HepG2 (cell line): ENCODE measurements at regions not wholly inside any gene's neighbourhood (a gene's known extent, or its start where the extent isn't known, plus 50 kb on each side); places are given as distances from the start of the nearest gene placed in this dataset.

ENCODE experiments used
- ATAC-seq: fragments of 200-7000 bp; cut with Tn5 transposase; 3 replicates; pipeline ENCODE4 v1.9.1; 2020; ENCODE audit warnings: mild to moderate bottlenecking, moderate library complexity
- BruUV-seq: library from RNA; stranded (reverse); fragments of 400-500 nt; replicated peaks from 2 replicates; lab custom pipeline; 2021; lab: Mats Ljungman, UMichigan
- CTCF ChIA-PET: fragments of 300-600 bp; formaldehyde crosslinking; extraction: SDS; loops from one replicate; lab custom pipeline; 2021; ENCODE audit warnings: low total read pairs, inconsistent platforms, low intra/inter-chr PET ratio; lab: Yijun Ruan, JAX
- POLR2A ChIA-PET: fragments of 350-600 bp; sonication (Branson Sonifier 250); formaldehyde crosslinking; loops from one replicate; lab custom pipeline; 2020; ENCODE audit warnings: antibody characterized with exemption, inconsistent platforms; lab: Yijun Ruan, JAX
- DNase-seq: peaks from one replicate; pipeline ENCODE4 v3.0.0-alpha.2; 2015; ENCODE audit warnings: low spot score
- FAIRE-seq: peaks from 3 replicates; lab custom pipeline; 2011; peaks lifted over from hg19 to GRCh38; lab: Jason Lieb, UNC
- H2AFZ ChIP-seq: one replicate; pipeline ENCODE4 v1.6.1; 2011; ENCODE audit warnings: low read length, inconsistent platforms
- H3K27ac ChIP-seq: fragments of 300-600 bp; 3 replicates; pipeline ENCODE4 v1.8.0; 2011; ENCODE audit warnings: mixed run types, mild to moderate bottlenecking, mixed read lengths, low read length, inconsistent platforms; ENCODE audit not compliant: insufficient read depth; ENCODE audit errors: extremely low read length
- H3K27me3 ChIP-seq, 2 experiments: fragments of 200-600 bp in 1 of 2; 2 replicates in 1 of 2; 3 replicates in 1 of 2; pipeline versions ENCODE4 v1.6.0 to v1.8.0; 2011; ENCODE audit warnings: low read length in 2 of 2, mild to moderate bottlenecking in 2 of 2, moderate library complexity in 2 of 2, inconsistent platforms in 1 of 2; ENCODE audit not compliant: insufficient read depth in 2 of 2, control insufficient read depth in 1 of 2
- H3K36me3 ChIP-seq, 2 experiments: fragments of 200-600 bp in 1 of 2; replicated peaks in 1 of 2; 2 replicates in 1 of 2; 3 replicates in 1 of 2; pipeline versions ENCODE4 v1.5.1 to v1.8.0; 2011; ENCODE audit warnings: low read length in 2 of 2, inconsistent platforms in 1 of 2; ENCODE audit not compliant: insufficient read depth in 2 of 2, control insufficient read depth in 1 of 2
- H3K4me1 ChIP-seq: 2 replicates; pipeline ENCODE4 v1.5.1; 2012; ENCODE audit warnings: low read length, inconsistent platforms; ENCODE audit not compliant: insufficient read depth
- H3K4me2 ChIP-seq: 2 replicates; pipeline ENCODE4 v1.6.0; 2011; ENCODE audit warnings: low read depth, low read length, inconsistent platforms
- H3K4me3 ChIP-seq, 3 experiments: fragments of 200-600 bp in 1 of 3; sonication (generic), shearing (Covaris generic) in 1 of 3; replicated peaks in 1 of 3; 2 replicates each; pipeline ENCODE4 v1.5.1; 2011 to 2016; ENCODE audit warnings: low read length in 3 of 3, inconsistent platforms in 2 of 3, low read depth in 2 of 3, mild to moderate bottlenecking in 2 of 3, control low read depth in 1 of 3, mixed read lengths in 1 of 3; ENCODE audit not compliant: insufficient read depth in 1 of 3
- H3K79me2 ChIP-seq: one replicate; pipeline ENCODE4 v1.6.1; 2011; ENCODE audit warnings: low read length, inconsistent platforms; ENCODE audit not compliant: insufficient read depth
- H3K9ac ChIP-seq: 2 replicates; pipeline ENCODE4 v1.6.0; 2011; ENCODE audit warnings: mild to moderate bottlenecking, low read depth, low read length, inconsistent platforms; ENCODE audit not compliant: insufficient read depth
- H3K9me3 ChIP-seq: 2 replicates; pipeline ENCODE4 v1.5.1; 2012; ENCODE audit warnings: mild to moderate bottlenecking, low read length
- H4K20me1 ChIP-seq: 2 replicates; pipeline ENCODE4 v1.6.0; 2011; ENCODE audit warnings: inconsistent platforms, mild to moderate bottlenecking, low read length, moderate library complexity; ENCODE audit not compliant: insufficient read depth
- ARHGAP35 ChIP-seq: sonication (generic); formaldehyde crosslinking; IDR thresholded peaks from 2 replicates; pipeline ENCODE4 v1.9.0; 2022; ENCODE audit warnings: mild to moderate bottlenecking, inconsistent platforms, moderate library complexity, missing genetic modification reagents, borderline replicate concordance
- ELK4 ChIP-seq: sonication (generic); formaldehyde crosslinking; IDR thresholded peaks from 2 replicates; pipeline ENCODE4 v1.9.0; 2021; ENCODE audit warnings: missing genetic modification reagents, borderline replicate concordance
- ETV6 ChIP-seq: sonication (generic); formaldehyde crosslinking; conservative IDR thresholded peaks from 2 replicates; pipeline ENCODE4 v1.4.0; 2020; ENCODE audit warnings: missing genetic modification reagents
- HMGA1 ChIP-seq: sonication (generic); formaldehyde crosslinking; conservative IDR thresholded peaks from 2 replicates; pipeline ENCODE4 v1.4.0; 2020; ENCODE audit warnings: missing genetic modification reagents
- HNF1A ChIP-seq, 2 experiments: sonication (generic) in 1 of 2; formaldehyde crosslinking in 1 of 2; IDR thresholded peaks; 2 replicates each; pipeline versions ENCODE4 v1.4.0 to v1.6.1; 2016 to 2020; ENCODE audit warnings: borderline replicate concordance in 1 of 2, low read depth in 1 of 2, mild to moderate bottlenecking in 1 of 2, missing genetic modification reagents in 1 of 2
- MIER3 ChIP-seq: IDR thresholded peaks from 2 replicates; pipeline ENCODE4 v1.6.1; 2016; ENCODE audit warnings: missing compliant biosample characterization, borderline replicate concordance
- MXD1 ChIP-seq: sonication (generic); formaldehyde crosslinking; IDR thresholded peaks from 2 replicates; pipeline ENCODE4 v1.4.0; 2020; ENCODE audit warnings: mild to moderate bottlenecking, missing genetic modification reagents
- RXRA ChIP-seq: sonication (generic); formaldehyde crosslinking; IDR thresholded peaks from 2 replicates; pipeline ENCODE4 v1.5.1; 2020; ENCODE audit warnings: missing genetic modification reagents
- ZNF7 ChIP-seq: IDR thresholded peaks from 2 replicates; pipeline ENCODE4 v1.6.1; 2016; ENCODE audit warnings: missing biosample characterization, missing genetic modification reagents
- ZNF720 ChIP-seq: sonication (generic); formaldehyde crosslinking; IDR thresholded peaks from 2 replicates; pipeline ENCODE4 v1.4.0; 2020; ENCODE audit warnings: missing genetic modification reagents
- WGBS: methylation state at CpG from one replicate; pipeline ENCODE4 v1.1.6; 2017; ENCODE audit warnings: low lambda C conversion rate; 5-methylcytosine and 5-hydroxymethylcytosine counted together
- in situ Hi-C: cut with HindIII; loops from 2 replicates; pipeline ENCODE4 v1.10.0; 2017; ENCODE audit warnings: low pct_unique_long_range_greater_than_20kb; ENCODE audit not compliant: extremely low pct_ligation_motif_present
- intact Hi-C: fragments of 100-400 bp; cut with micrococcal nuclease; formaldehyde crosslinking; loops from one replicate; pipeline ENCODE4 v1.10.0; 2022; ENCODE audit not compliant: unreplicated experiment
- TF ChIP-seq, protein P1 (sequence below): sonication (generic); formaldehyde crosslinking; IDR thresholded peaks from 2 replicates; pipeline ENCODE4 v1.5.1; 2020; ENCODE audit warnings: mild to moderate bottlenecking, missing genetic modification reagents
- TF ChIP-seq, protein P2 (sequence below): sonication (generic); formaldehyde crosslinking; IDR thresholded peaks from 2 replicates; pipeline ENCODE4 v1.4.0; 2020; ENCODE audit warnings: mild to moderate bottlenecking, missing genetic modification reagents
- TF ChIP-seq, protein P3 (sequence below): sonication (generic); formaldehyde crosslinking; IDR thresholded peaks from 2 replicates; pipeline ENCODE4 v1.4.0; 2020; ENCODE audit warnings: missing genetic modification reagents, mild to moderate bottlenecking, borderline replicate concordance

- POLR2A ChIA-PET: no interaction called here
- CTCF ChIA-PET: no interaction called here
- TF ChIP-seq HNF1A (IDR thresholded peaks at IDR 0.05; ENCODE audit: low read depth) (no peak), HNF1A (CRISPR knock-in tag; IDR thresholded peaks at IDR 0.05; ENCODE audit: borderline replicate concordance) (no peak), MIER3 (CRISPR knock-in tag) (no peak), RXRA (no peak), ARHGAP35 (CRISPR knock-in tag) (no peak), ELK4 (no peak), ZNF720 (CRISPR knock-in tag) (no peak), HMGA1 (no peak), ZNF7 (CRISPR knock-in tag) (no peak), ETV6 (no peak), MXD1 (CRISPR knock-in tag) (no peak)
- TF ChIP-seq, protein P1, sequence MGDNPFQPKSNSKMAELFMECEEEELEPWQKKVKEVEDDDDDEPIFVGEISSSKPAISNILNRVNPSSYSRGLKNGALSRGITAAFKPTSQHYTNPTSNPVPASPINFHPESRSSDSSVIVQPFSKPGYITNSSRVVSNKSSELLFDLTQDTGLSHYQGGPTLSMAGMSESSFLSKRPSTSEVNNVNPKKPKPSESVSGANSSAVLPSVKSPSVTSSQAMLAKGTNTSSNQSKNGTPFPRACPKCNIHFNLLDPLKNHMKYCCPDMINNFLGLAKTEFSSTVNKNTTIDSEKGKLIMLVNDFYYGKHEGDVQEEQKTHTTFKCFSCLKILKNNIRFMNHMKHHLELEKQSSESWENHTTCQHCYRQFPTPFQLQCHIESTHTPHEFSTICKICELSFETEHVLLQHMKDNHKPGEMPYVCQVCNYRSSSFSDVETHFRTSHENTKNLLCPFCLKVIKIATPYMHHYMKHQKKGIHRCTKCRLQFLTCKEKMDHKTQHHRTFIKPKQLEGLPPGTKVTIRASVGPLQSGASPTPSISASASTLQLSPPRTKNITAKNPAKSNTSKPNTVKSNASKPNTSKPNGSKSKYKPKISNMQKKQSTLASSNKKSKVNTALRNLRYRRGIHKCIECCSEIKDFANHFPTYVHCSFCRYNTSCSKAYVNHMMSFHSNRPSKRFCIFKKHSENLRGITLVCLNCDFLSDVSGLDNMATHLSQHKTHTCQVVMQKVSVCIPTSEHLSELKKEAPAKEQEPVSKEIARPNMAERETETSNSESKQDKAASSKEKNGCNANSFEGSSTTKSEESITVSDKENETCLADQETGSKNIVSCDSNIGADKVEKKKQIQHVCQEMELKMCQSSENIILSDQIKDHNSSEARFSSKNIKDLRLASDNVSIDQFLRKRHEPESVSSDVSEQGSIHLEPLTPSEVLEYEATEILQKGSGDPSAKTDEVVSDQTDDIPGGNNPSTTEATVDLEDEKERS (CRISPR knock-in tag): no peak
- TF ChIP-seq, protein P2, sequence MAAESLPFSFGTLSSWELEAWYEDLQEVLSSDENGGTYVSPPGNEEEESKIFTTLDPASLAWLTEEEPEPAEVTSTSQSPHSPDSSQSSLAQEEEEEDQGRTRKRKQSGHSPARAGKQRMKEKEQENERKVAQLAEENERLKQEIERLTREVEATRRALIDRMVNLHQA (CRISPR knock-in tag): no peak
- TF ChIP-seq, protein P3, sequence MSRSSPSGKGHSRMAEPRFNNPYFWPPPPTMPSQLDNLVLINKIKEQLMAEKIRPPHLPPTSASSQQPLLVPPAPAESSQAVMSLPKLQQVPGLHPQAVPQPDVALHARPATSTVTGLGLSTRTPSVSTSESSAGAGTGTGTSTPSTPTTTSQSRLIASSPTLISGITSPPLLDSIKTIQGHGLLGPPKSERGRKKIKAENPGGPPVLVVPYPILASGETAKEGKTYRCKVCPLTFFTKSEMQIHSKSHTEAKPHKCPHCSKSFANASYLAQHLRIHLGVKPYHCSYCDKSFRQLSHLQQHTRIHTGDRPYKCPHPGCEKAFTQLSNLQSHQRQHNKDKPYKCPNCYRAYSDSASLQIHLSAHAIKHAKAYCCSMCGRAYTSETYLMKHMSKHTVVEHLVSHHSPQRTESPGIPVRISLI: no peak
Measured at GRCh38 chr22:42217019-42217751, 53.3 kb downstream of the TCF20 start.

More at GRCh38 chr22:42217019-42217751, 53.3 kb downstream of the TCF20 start:
- Histone ChIP-seq H3K79me2 (peaks cover 45% of the 10 kb centered on the region), H3K27me3 (no peaks in the 10 kb centered on the region), H3K4me1 (peaks cover 14% of the 10 kb centered on the region), H3K4me2 (no peak overlapping the region), H3K9me3 (no peaks in the 10 kb centered on the region), H3K4me3 (no peak overlapping the region), H2AFZ (no peak overlapping the region), H3K36me3 (peaks cover 24 to 31% of the 10 kb centered on the region in 2 experiments; a peak in 4 of 5 replicates), H3K27ac (no peak overlapping the region), H3K9ac (no peak overlapping the region), H4K20me1 (peaks cover 45% of the 10 kb centered on the region)
- 95% methylated on average over 3 of the region's 3 CpGs for WGBS
- DNase-seq (no peak), ATAC-seq (no peak), FAIRE-seq (no peak)
- no TSS peak for BruUV-seq
- in situ Hi-C loops: no loop called here
- intact Hi-C loops: no loop called here
